Stimulated activated CD4-positive, alpha-beta T cell treated with anti-CD3 and anti-CD28 coated beads, Interleukin-2, amount 100 ng/mL, for 24 hours (primary cell): ENCODE measurements at regions not wholly inside any gene's neighbourhood (a gene's known extent, or its start where the extent isn't known, plus 50 kb on each side); places are given as distances from the start of the nearest gene placed in this dataset.

Source experiments
- DNase-seq, 2 donors: peaks; one replicate each; pipeline ENCODE4 v3.0.0-alpha.2; 2020

GRCh38 chr13:58531614-58532013, 900.1 kb downstream of the PCDH17 start:
- DNase-seq, result no peak

GRCh38 chr13:58542530-58542929, 911.0 kb downstream of the PCDH17 start:
- no peak for DNase-seq

GRCh38 chr13:58547419-58547818, 915.9 kb downstream of the PCDH17 start:
- DNase-seq, result no peak

- no peak for DNase-seq
Observed at GRCh38 chr13:58566176-58566575, 934.6 kb downstream of the PCDH17 start.

GRCh38 chr13:58573743-58574142, 942.2 kb downstream of the PCDH17 start:
- DNase-seq, result no peak

- no peak for DNase-seq
Observed at GRCh38 chr13:58574791-58575190, 943.2 kb downstream of the PCDH17 start.

- no peak for DNase-seq
Observed at GRCh38 chr13:58579468-58579867, 947.9 kb downstream of the PCDH17 start.

GRCh38 chr13:58583966-58584365, 952.4 kb downstream of the PCDH17 start:
- DNase-seq, result no peak

- no peak for DNase-seq
Observed at GRCh38 chr13:58584610-58585009, 953.1 kb downstream of the PCDH17 start.

GRCh38 chr13:58587183-58587582, 955.6 kb downstream of the PCDH17 start:
- no peak for DNase-seq

- DNase-seq, result no peak
Observed at GRCh38 chr13:58592052-58592451, 960.5 kb downstream of the PCDH17 start.

- no peak for DNase-seq
Observed at GRCh38 chr13:58592786-58593185, 961.2 kb downstream of the PCDH17 start.

- no peak for DNase-seq
Observed at GRCh38 chr13:58594747-58595600, 963.4 kb downstream of the PCDH17 start.

- DNase-seq, result no peak
Observed at GRCh38 chr13:58597552-58597951, 966.0 kb downstream of the PCDH17 start.

GRCh38 chr13:58598241-58598640, 966.7 kb downstream of the PCDH17 start:
- no peak for DNase-seq

- DNase-seq, result no peak
Observed at GRCh38 chr13:58611117-58611516, 979.6 kb downstream of the PCDH17 start.

- DNase-seq, result no peak
Observed at GRCh38 chr13:58617880-58618665, 986.5 kb downstream of the PCDH17 start.

GRCh38 chr13:58619396-58620113, 988.0 kb downstream of the PCDH17 start:
- no peak for DNase-seq

- DNase-seq, result no peak
Observed at GRCh38 chr13:58620176-58620575, 988.6 kb downstream of the PCDH17 start.

GRCh38 chr13:58625703-58626389, 994.3 kb downstream of the PCDH17 start:
- DNase-seq, result no peak

- no peak for DNase-seq
Observed at GRCh38 chr13:58630794-58631193, 999.2 kb downstream of the PCDH17 start.

GRCh38 chr13:58633226-58633625, 1001.7 kb downstream of the PCDH17 start:
- no peak for DNase-seq

- DNase-seq, result no peak
Observed at GRCh38 chr13:58655086-58655485, 1023.5 kb downstream of the PCDH17 start.
